SJCRH30 (cell line): ENCODE measurements at regions not wholly inside any gene's neighbourhood (a gene's known extent, or its start where the extent isn't known, plus 50 kb on each side); places are given as distances from the start of the nearest gene placed in this dataset.

Experiments
- DNase-seq, 2 experiments: peaks; one replicate each; pipeline ENCODE4 v3.0.0-alpha.2; 2015 to 2020
- H3K27ac ChIP-seq: fragments of 250-450 bp; sonication (Bioruptor Pico); 2 replicates; pipeline ENCODE4 v1.5.1; 2020; ENCODE audit warnings: mild to moderate bottlenecking, moderate library complexity
- H3K27me3 ChIP-seq: fragments of 250-450 bp; sonication (Bioruptor Pico); 2 replicates; pipeline ENCODE4 v1.5.1; 2020; ENCODE audit warnings: mild to moderate bottlenecking, moderate library complexity
- H3K36me3 ChIP-seq: fragments of 250-450 bp; sonication (Bioruptor Pico); 2 replicates; pipeline ENCODE4 v1.5.1; 2020; ENCODE audit warnings: mild to moderate bottlenecking, moderate library complexity
- H3K4me1 ChIP-seq: fragments of 250-450 bp; sonication (Bioruptor Pico); 2 replicates; pipeline ENCODE4 v1.5.1; 2020; ENCODE audit warnings: mild to moderate bottlenecking, moderate library complexity
- H3K4me3 ChIP-seq: fragments of 250-450 bp; sonication (Bioruptor Pico); 2 replicates; pipeline ENCODE4 v1.5.1; 2020; ENCODE audit warnings: mild to moderate bottlenecking, moderate library complexity
- H3K9me3 ChIP-seq: fragments of 250-450 bp; sonication (Bioruptor Pico); replicated peaks from 2 replicates; pipeline ENCODE4 v1.5.1; 2020; ENCODE audit warnings: mild to moderate bottlenecking, moderate library complexity

GRCh38 chr10:108836362-108836761, 1086.9 kb downstream of the XPNPEP1 start:
- no peak for DNase-seq
- no peaks in the 10 kb centered on the region for H3K27me3 ChIP-seq
- H3K4me3 ChIP-seq, result no peak overlapping the region
- no peaks in the 10 kb centered on the region for H3K36me3 ChIP-seq
- no peak overlapping the region for H3K27ac ChIP-seq
- peaks cover 3% of the 10 kb centered on the region; the same call in 1 of the 2 replicates for H3K4me1 ChIP-seq
- H3K9me3 ChIP-seq, result no peaks in the 10 kb centered on the region

- H3K27ac ChIP-seq, result no peak overlapping the region
- H3K27me3 ChIP-seq, result no peaks in the 10 kb centered on the region
- no peaks in the 10 kb centered on the region for H3K9me3 ChIP-seq
- H3K4me1 ChIP-seq, result no peaks in the 10 kb centered on the region
- DNase-seq, result no peak
- no peak overlapping the region for H3K4me3 ChIP-seq
- no peaks in the 10 kb centered on the region for H3K36me3 ChIP-seq
Observed at GRCh38 chr10:108822026-108822425, 1101.3 kb downstream of the XPNPEP1 start.

GRCh38 chr10:108819302-108819701, 1104.0 kb downstream of the XPNPEP1 start:
- H3K4me3 ChIP-seq, result no peak overlapping the region

GRCh38 chr10:108817584-108817983, 1105.7 kb downstream of the XPNPEP1 start:
- no peaks in the 10 kb centered on the region for H3K27me3 ChIP-seq
- no peaks in the 10 kb centered on the region for H3K36me3 ChIP-seq
- no peaks in the 10 kb centered on the region for H3K9me3 ChIP-seq
- no peak for DNase-seq
- no peaks in the 10 kb centered on the region for H3K4me1 ChIP-seq
- H3K27ac ChIP-seq, result no peak overlapping the region
- no peak overlapping the region for H3K4me3 ChIP-seq

More at GRCh38 chr10:108819302-108819701, 1104.0 kb downstream of the XPNPEP1 start:
- Histone ChIP-seq H3K4me1 (no peaks in the 10 kb centered on the region), H3K9me3 (no peaks in the 10 kb centered on the region), H3K27me3 (no peaks in the 10 kb centered on the region), H3K27ac (no peak overlapping the region), H3K36me3 (no peaks in the 10 kb centered on the region)
- no peak for DNase-seq

GRCh38 chr10:108817135-108817534, 1106.2 kb downstream of the XPNPEP1 start:
- no peaks in the 10 kb centered on the region for H3K4me1 ChIP-seq
- H3K36me3 ChIP-seq, result no peaks in the 10 kb centered on the region
- H3K27ac ChIP-seq, result no peak overlapping the region
- H3K9me3 ChIP-seq, result no peaks in the 10 kb centered on the region
- H3K4me3 ChIP-seq, result no peak overlapping the region
- no peaks in the 10 kb centered on the region for H3K27me3 ChIP-seq
- DNase-seq, result no peak

- no peak overlapping the region for H3K4me3 ChIP-seq
- H3K4me1 ChIP-seq, result no peaks in the 10 kb centered on the region
- no peaks in the 10 kb centered on the region for H3K27me3 ChIP-seq
- no peaks in the 10 kb centered on the region for H3K36me3 ChIP-seq
- H3K27ac ChIP-seq, result no peak overlapping the region
- no peaks in the 10 kb centered on the region for H3K9me3 ChIP-seq
- no peak for DNase-seq
Observed at GRCh38 chr10:108812906-108813305, 1110.4 kb downstream of the XPNPEP1 start.

GRCh38 chr10:108812296-108812695, 1111.0 kb downstream of the XPNPEP1 start:
- H3K9me3 ChIP-seq, result no peaks in the 10 kb centered on the region
- no peaks in the 10 kb centered on the region for H3K27me3 ChIP-seq
- DNase-seq, result no peak
- H3K4me3 ChIP-seq, result no peak overlapping the region
- H3K4me1 ChIP-seq, result no peaks in the 10 kb centered on the region
- no peaks in the 10 kb centered on the region for H3K36me3 ChIP-seq
- H3K27ac ChIP-seq, result no peak overlapping the region

- Histone ChIP-seq H3K36me3 (no peaks in the 10 kb centered on the region), H3K27ac (no peak overlapping the region), H3K4me1 (no peaks in the 10 kb centered on the region), H3K9me3 (no peaks in the 10 kb centered on the region), H3K27me3 (no peaks in the 10 kb centered on the region), H3K4me3 (no peak overlapping the region)
- DNase-seq, result no peak
Observed at GRCh38 chr10:108808228-108808627, 1115.1 kb downstream of the XPNPEP1 start.

- no peaks in the 10 kb centered on the region for H3K27me3 ChIP-seq
- DNase-seq, result no peak
- no peaks in the 10 kb centered on the region for H3K4me1 ChIP-seq
- no peaks in the 10 kb centered on the region for H3K36me3 ChIP-seq
- no peak overlapping the region for H3K27ac ChIP-seq
- no peak overlapping the region for H3K4me3 ChIP-seq
- H3K9me3 ChIP-seq, result no peaks in the 10 kb centered on the region
Observed at GRCh38 chr10:108801775-108802517, 1121.4 kb downstream of the XPNPEP1 start.

GRCh38 chr10:108801220-108801619, 1122.1 kb downstream of the XPNPEP1 start:
- H3K4me3 ChIP-seq, result no peak overlapping the region
- no peak overlapping the region for H3K27ac ChIP-seq
- no peaks in the 10 kb centered on the region for H3K4me1 ChIP-seq
- DNase-seq, result no peak
- H3K27me3 ChIP-seq, result no peaks in the 10 kb centered on the region
- no peaks in the 10 kb centered on the region for H3K36me3 ChIP-seq
- no peaks in the 10 kb centered on the region for H3K9me3 ChIP-seq

- no peaks in the 10 kb centered on the region for H3K27me3 ChIP-seq
- H3K27ac ChIP-seq, result no peak overlapping the region
- DNase-seq, result no peak
- no peak overlapping the region for H3K4me3 ChIP-seq
- H3K4me1 ChIP-seq, result no peaks in the 10 kb centered on the region
- no peaks in the 10 kb centered on the region for H3K9me3 ChIP-seq
- H3K36me3 ChIP-seq, result no peaks in the 10 kb centered on the region
Observed at GRCh38 chr10:108797573-108797972, 1125.7 kb downstream of the XPNPEP1 start.

GRCh38 chr10:108791794-108792474, 1131.4 kb downstream of the XPNPEP1 start:
- no peaks in the 10 kb centered on the region for H3K36me3 ChIP-seq
- H3K27me3 ChIP-seq, result no peaks in the 10 kb centered on the region
- no peaks in the 10 kb centered on the region for H3K4me1 ChIP-seq
- H3K4me3 ChIP-seq, result no peak overlapping the region
- no peak overlapping the region for H3K27ac ChIP-seq
- no peaks in the 10 kb centered on the region for H3K9me3 ChIP-seq
- DNase-seq, result no peak

GRCh38 chr10:108791030-108791429, 1132.3 kb downstream of the XPNPEP1 start:
- Histone ChIP-seq H3K36me3 (no peaks in the 10 kb centered on the region), H3K4me1 (no peaks in the 10 kb centered on the region), H3K4me3 (no peak overlapping the region), H3K27ac (no peak overlapping the region), H3K27me3 (no peaks in the 10 kb centered on the region), H3K9me3 (no peaks in the 10 kb centered on the region)
- DNase-seq, result no peak

- H3K36me3 ChIP-seq, result no peaks in the 10 kb centered on the region
- H3K9me3 ChIP-seq, result no peaks in the 10 kb centered on the region
- DNase-seq, result no peak
- H3K27me3 ChIP-seq, result no peaks in the 10 kb centered on the region
- no peak overlapping the region for H3K4me3 ChIP-seq
- H3K4me1 ChIP-seq, result no peaks in the 10 kb centered on the region
- no peak overlapping the region for H3K27ac ChIP-seq
Observed at GRCh38 chr10:108789919-108790318, 1133.4 kb downstream of the XPNPEP1 start.

- no peaks in the 10 kb centered on the region for H3K36me3 ChIP-seq
- no peak for DNase-seq
- no peak overlapping the region for H3K4me3 ChIP-seq
- H3K9me3 ChIP-seq, result no peaks in the 10 kb centered on the region
- H3K27me3 ChIP-seq, result no peaks in the 10 kb centered on the region
- no peak overlapping the region for H3K27ac ChIP-seq
- no peaks in the 10 kb centered on the region for H3K4me1 ChIP-seq
Observed at GRCh38 chr10:108789336-108789735, 1134.0 kb downstream of the XPNPEP1 start.

GRCh38 chr10:108788891-108789290, 1134.4 kb downstream of the XPNPEP1 start:
- no peak for DNase-seq
- no peak overlapping the region for H3K4me3 ChIP-seq
- no peaks in the 10 kb centered on the region for H3K36me3 ChIP-seq
- H3K9me3 ChIP-seq, result no peaks in the 10 kb centered on the region
- H3K27me3 ChIP-seq, result no peaks in the 10 kb centered on the region
- no peak overlapping the region for H3K27ac ChIP-seq
- H3K4me1 ChIP-seq, result no peaks in the 10 kb centered on the region
